ENCODE measurements at regions not wholly inside any gene's neighbourhood (a gene's known extent, or its start where the extent isn't known, plus 50 kb on each side); places are given as distances from the start of the nearest gene placed in this dataset.

DNA sequence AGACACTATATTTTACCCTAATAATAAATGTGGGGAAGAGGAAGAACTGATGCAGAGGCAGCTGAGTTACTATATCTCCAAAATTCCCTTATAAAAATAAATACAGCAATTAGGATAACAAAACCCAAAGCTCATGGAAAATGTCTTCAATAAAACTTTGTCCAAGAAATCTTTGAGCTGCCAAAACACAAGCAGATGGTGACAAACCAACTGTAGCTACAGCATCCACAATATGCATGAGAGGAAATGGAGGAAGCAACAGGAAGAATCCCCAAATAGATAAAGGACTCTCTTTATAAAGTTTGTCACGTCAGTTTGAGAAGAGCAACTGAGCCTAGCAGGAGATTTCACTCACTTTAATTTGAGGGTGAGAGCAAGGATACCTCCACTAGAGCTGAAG lies 638.2 kb downstream of the IGSF11 start:
- no peak for ATAC-seq
- no peak for DNase-seq (ENCODE audit: low spot score in 2 of 2)
- Mint-ChIP-seq H3K36me3 (no peaks in the 10 kb centered on the region), H3K9me3 (peaks cover 0 to 5% of the 10 kb centered on the region in 2 donors), H3K27ac (no peak overlapping the region)

GRCh38 chr3:118400086-118400485 lies 634.6 kb downstream of the IGSF11 start:
- DNase-seq (ENCODE audit: low spot score in 2 of 2): no peak
- Mint-ChIP-seq H3K27ac (no peak overlapping the region), H3K36me3 (no peaks in the 10 kb centered on the region), H3K9me3 (peaks cover 0 to 5% of the 10 kb centered on the region in 2 donors)
- no peak for ATAC-seq

- DNase-seq (ENCODE audit: low spot score in 2 of 2): no peak
- Mint-ChIP-seq H3K27ac (no peak overlapping the region), H3K9me3 (peaks cover 0 to 5% of the 10 kb centered on the region in 2 donors), H3K36me3 (no peaks in the 10 kb centered on the region)
- ATAC-seq: no peak
These were observed 633.8 kb downstream of the IGSF11 start for GRCh38 chr3:118400886-118401285.

DNA sequence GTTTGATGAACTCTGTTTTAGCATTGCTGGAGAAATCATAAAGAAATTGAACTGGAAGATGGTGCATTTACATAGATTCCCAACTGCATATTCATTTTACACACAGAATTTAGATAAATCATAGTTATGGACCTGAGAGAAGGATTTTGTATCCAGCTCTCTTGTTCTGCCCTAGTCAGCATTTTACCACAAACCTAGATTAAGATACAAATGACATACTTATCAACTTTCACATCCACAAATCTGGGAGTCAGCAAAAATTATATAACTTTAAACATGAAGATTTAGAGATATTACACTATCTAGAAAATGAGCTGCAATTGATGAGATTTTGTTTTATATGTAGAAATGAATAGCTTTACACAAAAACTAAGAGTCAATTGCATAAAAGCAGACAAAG lies 632.8 kb downstream of the IGSF11 start:
- H3K27ac Mint-ChIP-seq: no peak overlapping the region
- no peak for ATAC-seq
- no peaks in the 10 kb centered on the region for H3K36me3 Mint-ChIP-seq
- DNase-seq (ENCODE audit: low spot score in 2 of 2): no peak
- H3K9me3 Mint-ChIP-seq: peaks cover 0 to 10% of the 10 kb centered on the region in 2 donors

- no peak for ATAC-seq
These were observed 631.7 kb downstream of the IGSF11 start for GRCh38 chr3:118402971-118403370.

GRCh38 chr3:118406562-118406961 lies 628.1 kb downstream of the IGSF11 start:
- no peaks in the 10 kb centered on the region for H3K36me3 Mint-ChIP-seq
- H3K9me3 Mint-ChIP-seq: peaks cover 0 to 4% of the 10 kb centered on the region in 2 donors
- H3K27ac Mint-ChIP-seq: no peak overlapping the region
- ATAC-seq (no peak), DNase-seq (ENCODE audit: low spot score in 2 of 2) (no peak)

More at GRCh38 chr3:118402971-118403370, 631.7 kb downstream of the IGSF11 start:
- no peak overlapping the region for H3K27ac Mint-ChIP-seq
- no peaks in the 10 kb centered on the region for H3K36me3 Mint-ChIP-seq
- DNase-seq (ENCODE audit: low spot score in 2 of 2): no peak
- peaks cover 0 to 10% of the 10 kb centered on the region in 2 donors for H3K9me3 Mint-ChIP-seq

- ATAC-seq: no peak
- Mint-ChIP-seq H3K27ac (no peak overlapping the region), H3K9me3 (peaks cover 4 to 11% of the 10 kb centered on the region in 2 donors), H3K36me3 (peaks cover 0 to 6% of the 10 kb centered on the region in 2 donors)
- DNase-seq (ENCODE audit: low spot score in 2 of 2): no peak
These were observed 626.2 kb downstream of the IGSF11 start for GRCh38 chr3:118408431-118408830.

DNA sequence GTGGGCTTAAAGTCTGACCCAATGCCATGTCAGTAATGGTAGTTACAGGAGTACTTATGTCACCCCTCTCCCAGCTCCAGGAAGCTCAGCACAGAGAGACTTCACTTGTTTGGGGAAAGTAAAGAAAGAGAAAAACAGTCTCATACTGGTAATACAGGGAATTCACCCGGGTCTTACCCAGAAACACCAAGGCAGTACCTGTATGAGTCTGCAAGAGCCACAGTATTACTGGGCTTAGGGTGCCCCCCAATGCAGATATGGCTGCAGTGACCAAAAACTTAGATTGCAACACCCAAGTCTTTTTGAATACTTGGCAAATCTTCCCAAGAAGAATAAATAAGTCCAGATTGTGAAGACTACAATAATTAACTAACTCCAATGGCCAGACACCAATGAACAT lies 622.1 kb downstream of the IGSF11 start:
- H3K36me3 Mint-ChIP-seq: peaks cover 0 to 6% of the 10 kb centered on the region in 2 donors
- no peak overlapping the region for H3K27ac Mint-ChIP-seq
- H3K9me3 Mint-ChIP-seq: peaks cover 16 to 23% of the 10 kb centered on the region in 2 donors
- ATAC-seq (no peak), DNase-seq (ENCODE audit: low spot score in 2 of 2) (no peak)

GRCh38 chr3:118425272-118425837 lies 609.3 kb downstream of the IGSF11 start:
- no peak for DNase-seq (ENCODE audit: low spot score in 2 of 2)
- Mint-ChIP-seq H3K36me3 (no peaks in the 10 kb centered on the region), H3K27ac (no peak overlapping the region), H3K9me3 (peaks cover 9 to 22% of the 10 kb centered on the region in 2 donors)
- no peak for ATAC-seq

GRCh38 chr3:118433825-118434224 lies 600.8 kb downstream of the IGSF11 start:
- DNase-seq (ENCODE audit: low spot score in 2 of 2) (no peak), ATAC-seq (no peak)
- Mint-ChIP-seq H3K36me3 (no peaks in the 10 kb centered on the region), H3K27ac (no peak overlapping the region), H3K9me3 (peaks cover 7 to 12% of the 10 kb centered on the region in 2 donors)

DNA sequence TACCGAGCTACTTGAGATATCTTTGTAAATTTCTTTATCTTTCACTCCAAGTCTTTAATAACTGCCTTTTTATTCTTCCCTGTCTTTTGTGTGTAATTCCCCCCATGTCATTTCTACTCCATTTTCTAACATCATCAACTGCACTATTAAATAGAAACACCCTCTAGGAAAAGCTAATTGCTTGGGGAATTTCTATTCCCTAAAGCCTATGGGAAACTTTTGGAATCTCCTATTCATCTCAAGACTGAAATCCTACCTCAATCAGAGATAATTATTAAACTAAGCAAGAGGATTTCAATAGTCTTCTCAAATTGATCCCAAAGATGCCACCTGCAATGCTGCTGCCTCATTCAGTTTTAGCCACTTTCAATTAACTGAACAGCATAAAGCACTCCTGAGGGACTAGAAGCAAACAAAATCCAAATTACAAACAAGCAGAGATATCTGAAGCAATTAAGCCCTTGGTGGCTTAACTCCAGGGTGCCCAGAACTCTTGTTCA lies 598.7 kb downstream of the IGSF11 start:
- Mint-ChIP-seq H3K27ac (no peak overlapping the region), H3K9me3 (peaks cover 8 to 10% of the 10 kb centered on the region in 2 donors), H3K36me3 (no peaks in the 10 kb centered on the region)
- DNase-seq (ENCODE audit: low spot score in 2 of 2) (no peak), ATAC-seq (no peak)

GRCh38 chr3:118436697-118437262 lies 597.9 kb downstream of the IGSF11 start:
- Mint-ChIP-seq H3K9me3 (peaks cover 8 to 10% of the 10 kb centered on the region in 2 donors), H3K27ac (no peak overlapping the region), H3K36me3 (no peaks in the 10 kb centered on the region)
- ATAC-seq: no peak
- DNase-seq (ENCODE audit: low spot score in 2 of 2): no peak

DNA sequence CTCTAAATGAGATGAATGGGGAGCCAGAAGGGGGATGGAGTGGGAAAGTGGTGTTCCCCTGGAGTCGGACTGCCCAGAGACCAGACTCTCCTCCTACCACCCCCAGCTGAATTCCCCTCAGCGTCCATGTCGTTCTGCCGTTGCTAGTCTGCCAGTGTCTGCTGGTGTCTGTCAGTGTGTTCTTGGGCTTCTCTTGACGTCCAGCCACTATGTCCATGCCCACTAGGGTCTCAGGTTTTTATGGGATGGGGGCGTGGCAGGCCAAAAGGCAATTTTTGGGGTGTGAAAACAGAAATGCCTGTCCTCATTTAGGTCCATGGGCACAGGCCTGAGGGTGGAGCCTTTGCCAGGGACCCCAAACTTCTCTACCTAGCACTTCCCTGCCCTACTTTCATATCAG lies 589.6 kb downstream of the IGSF11 start:
- no peak for ATAC-seq
- no peaks in the 10 kb centered on the region for H3K36me3 Mint-ChIP-seq

DNA sequence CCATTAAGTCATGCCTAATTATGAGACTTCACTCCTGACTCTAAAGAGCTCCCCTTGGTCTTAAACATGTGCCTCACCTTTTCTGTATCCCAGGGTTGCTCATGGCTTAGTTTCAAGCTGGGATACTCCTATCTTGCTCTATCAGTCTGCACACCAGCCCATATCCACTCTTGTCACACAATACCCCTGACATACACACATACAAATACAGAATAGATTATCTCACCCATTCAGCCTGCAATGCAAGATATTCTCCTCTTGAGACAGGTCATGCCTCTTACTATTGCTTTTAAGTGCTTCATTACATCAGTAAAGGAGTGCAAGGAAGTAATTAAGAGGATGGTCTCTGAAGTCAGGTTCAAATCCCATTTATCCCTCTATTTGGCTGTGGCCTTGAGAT lies 587.3 kb downstream of the IGSF11 start:
- DNase-seq (ENCODE audit: low spot score in 2 of 2) (no peak), ATAC-seq (no peak)
- Mint-ChIP-seq H3K27ac (no peak overlapping the region), H3K36me3 (peaks cover 0 to 4% of the 10 kb centered on the region in 2 donors), H3K9me3 (peaks cover 32 to 33% of the 10 kb centered on the region in 2 donors)

More for the DNA sequence above, 589.6 kb downstream of the IGSF11 start:
- DNase-seq (ENCODE audit: low spot score in 2 of 2): no peak
- Mint-ChIP-seq H3K27ac (no peak overlapping the region), H3K9me3 (peaks cover 14 to 18% of the 10 kb centered on the region in 2 donors)

GRCh38 chr3:118466795-118467330 lies 567.8 kb downstream of the IGSF11 start:
- Mint-ChIP-seq H3K27ac (no peak overlapping the region), H3K9me3 (peaks cover 10 to 13% of the 10 kb centered on the region in 2 donors), H3K36me3 (no peaks in the 10 kb centered on the region)
- DNase-seq (ENCODE audit: low spot score in 2 of 2) (no peak), ATAC-seq (no peak)

DNA sequence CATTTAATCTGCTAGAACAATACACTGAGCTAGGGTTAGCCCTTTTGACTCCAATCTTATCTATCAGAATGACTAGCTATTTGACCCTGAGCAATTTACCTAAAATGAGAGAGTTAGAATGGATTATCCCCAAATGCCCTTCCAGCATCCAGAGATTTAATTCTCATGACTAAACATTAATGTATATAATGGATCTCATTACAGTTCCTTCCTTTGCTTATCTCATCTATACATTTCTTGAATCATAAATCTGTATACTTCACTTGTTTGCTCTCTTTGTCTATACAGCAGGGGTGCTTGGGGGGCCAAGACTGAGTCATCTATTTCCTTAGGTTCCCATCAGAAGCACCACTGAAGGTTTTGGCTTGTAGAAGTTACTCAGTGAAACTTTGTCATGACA lies 565.8 kb downstream of the IGSF11 start:
- Mint-ChIP-seq H3K36me3 (no peaks in the 10 kb centered on the region), H3K27ac (no peak overlapping the region), H3K9me3 (peaks cover 10 to 21% of the 10 kb centered on the region in 2 donors)
- DNase-seq (ENCODE audit: low spot score in 2 of 2) (no peak), ATAC-seq (no peak)

GRCh38 chr3:118472586-118472985 lies 562.1 kb downstream of the IGSF11 start:
- no peak for DNase-seq (ENCODE audit: low spot score in 2 of 2)
- Mint-ChIP-seq H3K9me3 (peaks cover 0 to 7% of the 10 kb centered on the region in 2 donors), H3K36me3 (no peaks in the 10 kb centered on the region), H3K27ac (no peak overlapping the region)
- ATAC-seq: no peak

DNA sequence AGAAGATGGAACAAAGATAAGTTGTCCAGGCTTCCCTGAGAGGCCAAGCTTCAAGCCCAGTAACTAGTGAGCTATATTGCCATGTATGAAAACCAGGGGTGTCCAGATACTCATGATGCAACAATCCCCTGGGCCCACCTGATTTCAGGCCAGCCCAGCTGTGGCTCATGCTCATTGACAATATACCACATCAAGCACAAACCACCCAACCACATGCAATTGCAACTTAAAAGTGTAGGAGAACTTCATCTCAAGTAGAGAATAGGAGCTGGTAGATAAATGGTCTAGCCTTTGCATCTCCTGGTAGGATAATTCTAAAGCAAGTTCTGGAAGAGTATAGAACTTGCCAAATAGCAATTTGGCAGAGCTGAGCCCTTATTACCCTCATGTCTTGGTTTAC lies 561.3 kb downstream of the IGSF11 start:
- DNase-seq (ENCODE audit: low spot score in 2 of 2): no peak
- no peak for ATAC-seq
- Mint-ChIP-seq H3K36me3 (no peaks in the 10 kb centered on the region), H3K27ac (no peak overlapping the region), H3K9me3 (peaks cover 0 to 7% of the 10 kb centered on the region in 2 donors)

Measured in activated naive CD4-positive, alpha-beta T cell treated with anti-CD3 and anti-CD28 coated beads, Interleukin-2, amount 50 U/mL, for 72 hours (primary cell).